COLO668 (cell line): ENCODE measurements at regions not wholly inside any gene's neighbourhood (a gene's known extent, or its start where the extent isn't known, plus 50 kb on each side); places are given as distances from the start of the nearest gene placed in this dataset.
A peak's percentile ranks its signal among the peaks of the same experiment; 100 is the strongest.

Source experiments
- DNase-seq: peaks from one replicate; lab custom pipeline; 2025; ENCODE audit not compliant: unreplicated experiment; lab: John Stamatoyannopoulos, UW

- no peak for DNase-seq
These were observed 86.2 kb downstream of the TSPAN8 start for GRCh38 chr12:71071536-71072097.

DNA sequence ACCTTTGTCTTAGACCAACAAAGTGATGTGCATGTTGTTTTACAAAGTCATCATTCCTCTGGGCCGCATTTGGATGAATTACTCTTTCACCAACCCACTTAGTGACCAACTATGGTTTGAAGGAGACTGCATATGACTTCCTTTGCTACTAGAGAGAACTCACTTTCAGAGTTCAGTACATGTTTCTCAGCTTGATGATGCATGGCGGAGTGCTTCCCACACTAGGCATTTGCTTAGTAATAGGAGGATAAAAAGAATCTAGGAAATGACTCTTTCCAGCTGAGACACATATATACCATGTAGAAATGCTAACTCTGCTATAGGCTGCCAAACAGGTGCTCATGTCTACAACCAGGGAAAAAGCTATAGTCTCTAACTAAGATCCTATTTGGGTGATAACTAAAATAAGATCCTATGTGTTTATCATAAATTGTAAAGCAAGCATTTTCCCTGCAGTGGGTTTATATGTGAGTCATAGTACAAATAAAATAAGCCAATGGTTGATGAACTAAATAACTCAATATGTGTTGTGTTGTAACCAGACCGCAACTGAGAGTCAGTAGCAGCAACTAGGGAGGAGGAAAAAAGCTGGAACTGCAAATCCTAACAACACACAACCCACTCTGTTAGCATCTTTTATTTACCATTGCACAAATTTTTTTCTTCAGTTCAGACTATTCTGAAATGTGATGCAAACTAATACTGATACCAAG is 87.2 kb downstream of the TSPAN8 start:
- DNase-seq, result no peak

DNA sequence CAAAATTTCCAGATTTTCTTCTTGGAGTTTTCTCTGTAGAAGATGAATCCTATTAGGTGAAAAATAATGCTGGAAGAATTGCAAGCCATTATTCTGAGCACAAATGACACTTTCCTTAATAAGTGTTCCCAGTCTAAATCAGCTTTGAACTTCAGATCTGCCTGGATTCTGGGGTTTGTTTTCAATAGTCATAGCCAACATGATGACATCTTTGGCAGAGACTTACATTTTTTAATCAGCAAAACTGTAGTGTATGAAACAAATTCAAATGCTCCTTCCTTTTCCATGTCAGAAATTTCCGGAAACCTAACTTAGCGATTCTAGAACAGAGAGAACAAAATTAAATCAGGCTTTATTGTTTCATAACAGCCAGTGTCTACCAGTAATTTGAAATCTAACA is 88.5 kb downstream of the TSPAN8 start:
- DNase-seq, result no peak

- no peak for DNase-seq
These were observed 94.7 kb downstream of the TSPAN8 start for GRCh38 chr12:71063087-71063486.

DNA sequence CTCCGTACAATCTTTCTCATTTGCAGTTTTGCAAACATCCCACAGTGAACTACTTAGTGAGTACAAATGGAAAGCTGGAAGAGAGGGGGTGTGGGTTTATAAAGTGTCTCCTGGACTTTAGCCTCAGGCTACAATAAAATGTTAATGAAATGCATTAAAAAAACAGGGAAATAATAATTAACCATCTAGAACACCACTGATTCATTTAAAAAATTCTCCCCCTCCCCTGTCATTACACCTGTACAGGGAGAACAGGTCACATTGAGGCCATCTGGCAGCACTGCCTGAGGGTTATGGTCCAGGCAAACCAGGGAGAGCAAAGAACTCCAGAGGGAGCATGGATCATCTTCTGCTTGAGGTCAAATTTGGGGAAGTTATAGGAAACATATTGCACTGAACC is 96.3 kb downstream of the TSPAN8 start:
- no peak for DNase-seq

GRCh38 chr12:71060426-71060825 is 97.4 kb downstream of the TSPAN8 start:
- no peak for DNase-seq

- DNase-seq, result peak; percentile 58
These were observed 100.5 kb downstream of the TSPAN8 start for GRCh38 chr12:71057330-71057729.

GRCh38 chr12:71054551-71054950 is 103.2 kb downstream of the TSPAN8 start:
- DNase-seq, result no peak

GRCh38 chr12:71046215-71046614 is 111.6 kb downstream of the TSPAN8 start:
- no peak for DNase-seq

GRCh38 chr12:71045781-71046180 is 112.0 kb downstream of the TSPAN8 start:
- DNase-seq, result no peak

DNA sequence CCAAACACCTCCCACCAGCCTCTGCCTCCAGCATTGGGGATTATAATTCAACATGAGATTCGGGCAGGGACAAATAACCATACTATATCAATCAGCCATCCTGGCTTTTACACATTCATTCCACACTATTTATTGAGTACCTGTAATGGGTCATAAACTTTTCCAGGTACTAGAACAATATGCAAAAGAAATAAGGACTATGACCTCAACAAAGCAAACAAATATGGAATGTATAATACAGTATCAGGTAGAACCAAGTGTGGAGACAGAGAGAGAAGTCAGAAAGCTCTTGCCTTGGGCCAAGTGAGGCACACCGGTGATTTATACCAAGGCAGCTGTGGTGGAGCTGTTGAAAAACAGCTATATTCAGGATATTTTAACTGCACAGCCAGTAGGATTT is 116.3 kb downstream of the TSPAN8 start:
- no peak for DNase-seq

DNA sequence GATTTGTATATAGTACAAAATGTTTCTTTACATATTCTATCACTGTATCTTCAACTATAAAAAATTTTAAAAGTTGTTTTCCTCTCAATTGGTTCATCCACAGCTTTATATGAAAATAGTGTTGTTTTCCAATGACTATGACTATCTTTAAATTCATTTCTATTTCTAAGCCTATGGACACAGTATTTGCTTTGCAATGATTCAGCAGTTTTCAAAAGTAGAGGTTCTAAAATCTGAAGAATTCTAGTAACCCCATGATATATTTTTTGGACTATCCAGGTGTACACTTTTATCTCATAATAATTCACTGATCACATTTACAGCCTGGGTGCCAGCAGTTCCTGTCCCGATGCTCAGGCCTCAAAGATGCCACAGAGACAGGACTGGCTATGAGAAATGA is 118.4 kb upstream of the PTPRR start:
- no peak for DNase-seq

DNA sequence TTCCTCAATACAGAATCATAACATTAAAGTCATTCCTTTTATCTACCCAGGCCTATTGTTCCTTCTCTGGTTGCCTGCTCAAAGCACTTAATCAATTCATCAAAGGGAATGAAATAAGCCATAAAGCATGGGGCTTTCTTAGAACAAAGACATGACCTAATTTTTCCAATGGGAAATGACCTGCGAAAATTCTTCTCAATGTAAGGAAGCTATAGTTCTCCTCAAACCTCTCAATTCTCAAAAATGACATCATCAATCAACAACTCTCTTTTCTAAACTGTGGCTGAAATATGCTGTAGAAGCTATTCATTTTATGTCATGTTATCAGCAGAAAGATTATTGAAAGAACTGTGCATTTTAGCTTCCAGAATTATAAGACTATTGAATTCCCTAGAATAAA is 116.0 kb upstream of the PTPRR start:
- DNase-seq, result no peak

DNA sequence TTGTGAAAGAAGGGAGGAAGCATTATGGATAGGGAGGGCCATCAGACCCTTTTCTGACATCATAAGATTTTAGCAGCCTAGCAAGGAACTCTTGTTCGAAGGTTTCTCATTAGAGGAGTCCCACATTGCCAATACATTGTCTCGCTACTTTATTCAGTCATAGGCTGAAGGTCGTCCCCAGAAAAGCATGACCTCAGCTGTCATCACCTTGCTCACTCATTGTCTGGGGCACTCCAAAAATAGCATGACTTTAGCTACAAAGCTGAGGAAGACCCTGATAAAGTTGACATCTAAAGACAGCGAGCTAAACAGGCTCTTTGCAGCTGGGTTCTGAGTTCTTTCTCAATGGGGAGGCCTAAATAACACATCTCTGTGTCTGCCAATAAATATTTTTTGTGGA is 112.4 kb upstream of the PTPRR start:
- DNase-seq, result no peak

DNA sequence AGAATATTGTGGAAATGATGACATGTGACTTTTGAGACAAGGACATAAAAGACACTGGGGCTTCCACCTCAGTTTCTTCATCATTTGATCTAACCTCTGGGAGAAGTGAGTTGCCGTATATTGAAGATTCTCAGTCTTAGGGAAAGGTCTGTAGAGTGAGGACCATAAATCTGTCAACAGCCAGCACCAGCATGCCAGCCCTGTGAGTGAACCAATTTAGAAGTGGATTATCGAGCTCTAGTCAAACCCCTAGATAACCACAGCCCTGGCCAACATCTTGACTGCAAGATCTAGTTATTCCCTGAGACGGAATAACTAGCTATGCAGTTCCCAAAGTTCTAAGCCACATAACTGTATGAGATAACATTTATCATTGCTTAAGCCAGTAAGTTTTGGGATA is 108.8 kb upstream of the PTPRR start:
- DNase-seq, result no peak

DNA sequence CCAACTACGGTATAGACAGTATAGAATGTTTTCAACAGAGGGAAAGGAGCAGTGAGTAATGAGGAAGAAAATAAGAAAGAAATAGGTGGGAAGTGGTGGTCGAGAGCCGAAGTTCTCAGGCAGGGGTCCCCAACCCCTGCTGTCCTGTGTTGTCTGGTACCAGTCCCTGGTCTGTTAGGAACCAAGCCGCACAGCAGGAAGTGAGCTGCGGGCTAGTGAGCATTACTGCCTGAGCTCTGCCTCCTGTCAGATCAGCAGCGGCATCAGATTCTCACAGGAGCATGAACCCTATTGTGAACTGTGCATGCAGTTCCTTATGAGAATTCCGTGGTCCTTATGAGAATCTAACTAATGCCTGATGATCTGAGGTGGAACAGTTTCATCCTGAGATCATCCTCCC is 107.3 kb upstream of the PTPRR start:
- no peak for DNase-seq

- DNase-seq, result no peak
These were observed 104.3 kb upstream of the PTPRR start for GRCh38 chr12:71024827-71025226.

DNA sequence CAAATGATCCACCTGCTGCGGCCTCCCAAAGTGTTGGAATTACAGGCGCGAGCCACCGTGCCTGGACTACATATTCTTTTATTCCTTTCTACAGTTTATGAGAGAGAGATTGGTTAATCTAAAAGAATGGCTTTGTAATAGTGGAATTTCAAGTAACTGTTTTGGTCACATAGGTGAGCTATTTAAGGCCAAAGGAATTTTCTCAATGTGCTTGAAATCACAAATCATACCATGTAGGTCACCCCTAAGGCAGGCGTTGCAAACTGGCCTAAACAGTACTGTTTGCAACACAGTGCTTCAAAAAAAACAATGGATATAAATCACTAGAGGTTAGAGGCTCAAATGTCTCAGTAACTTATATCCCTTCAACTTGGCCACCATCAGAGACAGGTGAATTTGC is 103.7 kb upstream of the PTPRR start:
- no peak for DNase-seq

DNA sequence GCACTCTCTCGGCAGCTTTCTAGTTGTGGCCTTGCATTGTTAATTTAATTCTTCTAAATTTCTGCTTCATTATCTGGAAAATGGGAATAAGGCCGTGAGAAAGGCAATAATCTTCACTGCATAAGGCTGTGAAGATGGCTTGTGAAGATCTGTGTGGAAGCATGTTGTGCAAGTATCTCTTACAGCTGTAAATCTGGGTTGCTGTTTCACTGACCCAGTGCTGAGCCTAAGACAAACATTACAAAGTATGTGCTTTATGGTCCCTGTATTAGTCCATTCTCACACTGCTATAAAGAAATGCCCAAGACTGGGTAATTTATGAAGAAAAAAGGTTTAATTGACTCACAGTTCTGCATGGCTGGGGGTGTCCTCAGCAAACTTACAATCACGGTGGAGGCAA is 101.0 kb upstream of the PTPRR start:
- no peak for DNase-seq

DNA sequence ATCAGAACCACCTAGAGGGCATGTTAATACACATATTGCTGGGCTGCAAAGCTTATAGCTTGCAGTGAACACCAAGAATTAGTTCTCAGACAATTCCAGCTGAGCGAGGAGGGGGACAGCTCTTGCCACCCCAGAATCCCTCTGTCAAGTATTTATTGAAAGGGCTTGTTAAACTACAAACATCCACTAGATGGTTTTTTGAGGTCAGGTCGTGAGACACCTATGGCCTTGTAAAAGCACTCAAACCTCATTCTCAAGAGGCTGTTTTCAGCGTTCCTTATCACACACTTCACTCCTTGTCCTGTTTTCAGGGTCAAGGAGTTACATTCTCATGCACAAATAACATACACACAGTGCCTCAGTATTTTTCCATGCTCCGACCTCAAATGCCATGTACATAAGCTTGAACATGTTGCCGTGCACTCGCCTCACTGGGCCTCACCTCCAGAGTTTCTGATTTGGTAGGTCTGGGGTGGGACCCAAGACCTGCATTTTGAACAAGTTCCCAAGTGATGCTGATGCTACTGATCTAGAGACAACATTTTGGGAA is 98.8 kb upstream of the PTPRR start:
- DNase-seq, result no peak

GRCh38 chr12:71018682-71019081 is 98.1 kb upstream of the PTPRR start:
- DNase-seq, result no peak

DNA sequence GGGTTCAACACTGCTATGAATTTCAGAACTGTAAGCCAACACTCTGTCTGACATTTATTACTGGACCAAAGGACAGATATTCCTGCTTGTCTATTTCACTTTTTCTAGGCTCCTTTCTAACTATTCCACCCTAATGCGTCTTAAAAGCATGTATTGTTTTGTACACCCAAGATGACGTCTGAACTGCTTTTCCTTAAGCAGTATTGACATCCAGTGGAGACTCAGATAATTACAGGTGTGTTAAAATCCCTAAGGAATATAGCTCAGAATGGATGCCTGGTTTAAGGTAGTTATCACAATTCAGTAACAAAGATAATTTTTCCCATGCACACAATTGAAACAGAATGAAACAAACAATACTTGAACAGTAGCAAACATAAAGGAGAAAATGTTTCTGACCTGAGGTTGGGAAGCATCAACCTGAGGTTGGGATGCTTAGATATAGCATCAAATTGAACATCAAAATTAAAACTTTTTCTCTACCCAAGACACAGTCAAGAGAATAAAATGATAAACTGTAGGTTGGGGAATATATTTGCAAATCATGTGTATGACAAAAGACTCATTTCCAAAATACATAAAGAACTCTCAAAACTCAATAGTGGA is 93.7 kb upstream of the PTPRR start:
- DNase-seq, result no peak
